GM18861 (cell line): ENCODE measurements at regions not wholly inside any gene's neighbourhood (a gene's known extent, or its start where the extent isn't known, plus 50 kb on each side); places are given as distances from the start of the nearest gene placed in this dataset.

Experiments
- ATAC-seq: cut with Tn5 transposase; IDR thresholded peaks from one replicate; pipeline ENCODE4 v1.9.1; 2021; ENCODE audit not compliant: unreplicated experiment

- ATAC-seq: no peak
These were observed 1179.6 kb downstream of the AMY1C start for GRCh38 chr1:104929280-104929679.

GRCh38 chr1:104932030-104932915 is 1182.6 kb downstream of the AMY1C start:
- ATAC-seq: no peak

- no peak for ATAC-seq
These were observed 1183.4 kb downstream of the AMY1C start for GRCh38 chr1:104932949-104933679.

GRCh38 chr1:104933846-104934245 is 1184.1 kb downstream of the AMY1C start:
- ATAC-seq: no peak

GRCh38 chr1:104945406-104945805 is 1195.7 kb downstream of the AMY1C start:
- no peak for ATAC-seq

GRCh38 chr1:104946558-104947210 is 1197.0 kb downstream of the AMY1C start:
- ATAC-seq: no peak

- no peak for ATAC-seq
These were observed 1203.9 kb downstream of the AMY1C start for GRCh38 chr1:104953555-104953954.

- no peak for ATAC-seq
These were observed 1223.8 kb downstream of the AMY1C start for GRCh38 chr1:104973516-104973915.

GRCh38 chr1:104979651-104980050 is 1230.0 kb downstream of the AMY1C start:
- ATAC-seq: no peak

- ATAC-seq: peak; percentile 70
These were observed 1237.5 kb downstream of the AMY1C start for GRCh38 chr1:104987210-104987609.

GRCh38 chr1:104989012-104989411 is 1239.3 kb downstream of the AMY1C start:
- no peak for ATAC-seq

GRCh38 chr1:104991702-104992101 is 1242.0 kb downstream of the AMY1C start:
- ATAC-seq: no peak

- ATAC-seq: no peak
These were observed 1251.1 kb downstream of the AMY1C start for GRCh38 chr1:105000793-105001192.

GRCh38 chr1:105004515-105004914 is 1254.8 kb downstream of the AMY1C start:
- ATAC-seq: no peak

- ATAC-seq: no peak
These were observed 1256.0 kb downstream of the AMY1C start for GRCh38 chr1:105005594-105006195.

GRCh38 chr1:105017587-105017986 is 1267.9 kb downstream of the AMY1C start:
- ATAC-seq: no peak

GRCh38 chr1:105023719-105024118 is 1274.0 kb downstream of the AMY1C start:
- ATAC-seq: no peak

- ATAC-seq: no peak
These were observed 1278.3 kb downstream of the AMY1C start for GRCh38 chr1:105027838-105028471.

- ATAC-seq: no peak
These were observed 1322.7 kb downstream of the AMY1C start for GRCh38 chr1:105072446-105072845.

- ATAC-seq: no peak
These were observed 1323.2 kb downstream of the AMY1C start for GRCh38 chr1:105072850-105073249.

GRCh38 chr1:105073660-105074059 is 1324.0 kb downstream of the AMY1C start:
- no peak for ATAC-seq
